Endothelial cell of hepatic sinusoid (primary cell): ENCODE measurements at regions not wholly inside any gene's neighbourhood (a gene's known extent, or its start where the extent isn't known, plus 50 kb on each side); places are given as distances from the start of the nearest gene placed in this dataset.

ENCODE experiments used
- in situ Hi-C: cut with HindIII; loops from 2 replicates; pipeline ENCODE4 v1.10.0; 2017; ENCODE audit warnings: low sequenced_read_pairs

DNA sequence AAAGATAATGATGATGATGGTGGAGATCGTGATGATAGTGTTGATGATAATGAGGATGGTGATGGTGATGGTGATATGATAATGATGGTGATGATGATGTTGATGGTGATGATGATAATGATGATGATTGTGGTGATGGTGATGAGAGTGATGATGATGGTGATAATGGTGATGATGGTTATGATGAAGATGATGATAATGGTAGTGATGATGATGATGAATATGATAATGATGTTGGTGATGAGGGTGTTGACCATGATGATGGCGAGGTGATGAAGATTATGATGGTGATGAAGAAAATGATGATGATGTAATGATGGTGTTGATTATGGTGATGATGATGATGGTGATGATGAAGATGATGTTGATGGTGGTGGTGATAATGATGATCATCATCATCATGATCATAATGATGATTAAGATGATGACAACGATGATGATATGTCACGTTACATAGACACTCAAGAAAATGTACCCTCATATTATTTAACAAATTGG, 1106.4 kb downstream of the NLGN4X start:
- in situ Hi-C loops, result no loop called here

- in situ Hi-C loops, result no loop called here
Measured at GRCh38 chrX:5117816-5118215, 1110.9 kb downstream of the NLGN4X start.

DNA sequence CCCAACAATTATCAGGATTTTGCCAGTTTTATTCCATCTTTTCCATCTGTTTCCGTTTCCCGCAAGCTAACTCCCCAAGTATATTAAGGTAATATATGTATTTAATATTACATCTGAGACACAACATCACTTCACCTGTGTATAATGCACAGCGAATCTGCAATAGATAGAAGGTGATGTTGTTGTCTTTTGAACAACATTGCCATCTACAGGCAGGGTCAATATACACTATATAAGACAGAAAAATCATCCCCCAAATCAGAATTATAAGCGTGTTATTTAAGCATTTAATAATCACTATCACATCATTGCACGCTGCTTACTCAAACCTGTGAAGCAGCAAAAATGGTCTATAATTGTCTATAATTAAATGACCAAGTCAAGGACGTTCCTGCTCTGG, 1115.5 kb downstream of the NLGN4X start:
- in situ Hi-C loops, result no loop called here

GRCh38 chrX:5100004-5100403, 1128.7 kb downstream of the NLGN4X start:
- in situ Hi-C loops, result no loop called here

DNA sequence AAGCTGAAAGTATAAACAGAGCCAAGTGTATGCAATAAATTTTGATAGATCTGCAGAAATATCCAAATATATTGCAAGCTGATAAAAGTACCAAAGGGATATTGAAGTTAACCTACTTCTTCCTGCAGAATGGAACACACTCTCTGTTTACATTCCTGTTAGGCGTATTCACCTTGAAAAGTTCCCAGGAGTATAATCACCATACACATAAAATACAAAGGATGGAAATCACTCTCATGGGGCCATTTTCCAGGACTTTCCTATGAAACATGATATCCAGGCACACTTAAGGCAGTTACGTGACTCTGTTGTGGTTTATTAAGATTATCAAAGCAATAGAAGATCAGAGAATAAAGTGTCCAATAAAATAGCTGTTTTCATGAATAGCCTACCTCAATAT, 1142.3 kb downstream of the NLGN4X start:
- in situ Hi-C loops, result no loop called here

GRCh38 chrX:5084279-5084678, 1144.4 kb downstream of the NLGN4X start:
- in situ Hi-C loops, result no loop called here

GRCh38 chrX:5082705-5083104, 1146.0 kb downstream of the NLGN4X start:
- in situ Hi-C loops, result no loop called here

- in situ Hi-C loops, result no loop called here
Measured at GRCh38 chrX:5080791-5081190, 1147.9 kb downstream of the NLGN4X start.

DNA sequence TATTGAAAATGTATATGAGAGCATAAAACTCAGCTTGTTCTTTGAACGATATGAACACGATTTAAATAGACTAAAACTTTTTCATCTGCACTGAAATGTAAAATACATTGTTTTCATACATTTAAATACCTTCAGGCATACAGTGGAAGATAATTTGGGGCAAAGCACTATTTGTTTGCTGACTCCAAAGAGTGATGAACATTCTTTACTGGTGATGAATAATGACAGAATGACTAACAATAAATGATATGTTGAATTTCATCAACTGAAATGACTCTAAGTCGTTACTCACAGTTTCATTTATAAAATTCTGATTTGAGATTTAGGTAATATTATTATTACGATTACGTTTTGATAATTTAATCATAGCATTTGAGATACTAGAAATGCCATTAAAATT, 1160.1 kb downstream of the NLGN4X start:
- in situ Hi-C loops, result no loop called here

- in situ Hi-C loops, result no loop called here
Measured at GRCh38 chrX:5057786-5058185, 1170.9 kb downstream of the NLGN4X start.

DNA sequence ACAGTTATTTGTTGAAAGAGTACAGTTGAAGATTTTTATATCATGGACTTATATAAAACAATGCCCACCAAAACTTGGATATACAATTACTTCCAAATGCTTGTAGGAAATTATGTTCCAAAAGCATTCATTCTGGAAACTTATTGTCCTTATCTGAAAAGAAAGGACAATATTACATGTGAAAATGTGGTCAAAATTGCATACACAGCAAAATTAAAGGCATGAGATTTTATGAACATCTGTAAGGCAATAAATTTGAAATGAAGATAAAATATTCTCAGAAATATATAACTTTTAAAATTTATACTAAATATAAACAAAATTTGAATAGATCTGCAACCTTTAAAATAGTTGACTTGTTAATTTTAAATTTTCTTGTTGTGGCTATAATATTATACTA, 1173.8 kb downstream of the NLGN4X start:
- in situ Hi-C loops, result no loop called here

DNA sequence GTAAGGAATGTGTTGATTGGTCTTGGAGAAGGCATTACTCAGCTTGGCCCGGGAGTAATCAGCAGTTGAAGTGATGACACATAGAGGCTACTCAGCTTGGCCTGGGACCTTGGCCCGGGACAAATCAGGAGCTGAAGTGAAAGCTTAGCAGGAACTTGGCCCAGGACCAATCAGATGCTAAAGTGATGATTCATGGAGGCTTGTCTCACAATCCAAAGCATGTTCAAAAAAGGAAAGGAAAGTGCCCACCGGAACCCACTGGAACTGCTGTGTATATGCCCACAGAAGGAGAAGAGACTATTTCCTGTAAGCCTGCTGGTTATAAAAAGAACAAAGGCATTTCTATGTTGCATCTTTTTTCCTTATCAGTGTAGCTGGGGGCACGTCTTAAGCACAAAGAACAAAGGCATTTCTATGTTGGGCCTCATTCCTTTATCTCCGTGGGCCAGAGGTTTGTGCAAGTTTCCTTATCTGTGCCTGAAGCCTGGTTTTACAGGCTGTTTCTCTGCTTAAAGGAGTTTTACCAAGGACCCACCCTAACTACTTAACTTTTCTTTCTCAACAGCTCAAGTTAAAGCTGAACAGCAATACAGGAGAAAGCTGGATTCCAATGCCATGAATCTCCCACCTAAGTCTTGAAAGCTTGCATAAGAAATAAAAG, 1176.7 kb downstream of the NLGN4X start:
- in situ Hi-C loops, result no loop called here

- in situ Hi-C loops, result loop anchor here (25.0 kb wide), 1 partner anchor 95 kb away; no protein-coding TSS in a partner anchor
Measured at GRCh38 chrX:5042563-5042962, 1186.1 kb downstream of the NLGN4X start.

- in situ Hi-C loops, result loop anchor here (25.0 kb wide), 1 partner anchor 106 kb away; no protein-coding TSS in a partner anchor
Measured at GRCh38 chrX:5031792-5032191, 1196.9 kb downstream of the NLGN4X start.

- in situ Hi-C loops, result no loop called here
Measured at GRCh38 chrX:5015451-5015850, 1213.2 kb downstream of the NLGN4X start.

- in situ Hi-C loops, result no loop called here
Measured at GRCh38 chrX:4994855-4995254, 1233.8 kb downstream of the NLGN4X start.

GRCh38 chrX:4978613-4979012, 1250.1 kb downstream of the NLGN4X start:
- in situ Hi-C loops, result no loop called here

DNA sequence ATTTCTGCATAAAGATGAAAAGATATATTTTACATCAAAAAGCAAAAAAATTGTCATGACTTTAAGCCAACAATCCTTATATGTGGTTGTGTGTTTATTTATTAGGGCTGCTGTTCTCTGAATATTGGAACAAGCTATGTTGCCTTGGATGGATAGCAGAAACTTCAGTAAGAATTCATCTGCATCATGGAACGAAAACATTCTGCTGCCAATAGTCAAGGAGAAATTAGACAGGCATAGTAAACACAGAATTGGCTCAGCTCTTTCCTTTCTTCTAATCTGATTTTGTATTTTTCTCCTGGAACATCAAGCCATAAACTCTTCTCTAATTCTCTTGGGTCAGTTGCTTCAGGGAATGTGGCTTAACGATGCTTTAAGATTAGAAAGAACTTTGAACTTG, 1257.0 kb downstream of the NLGN4X start:
- in situ Hi-C loops, result no loop called here

GRCh38 chrX:4964112-4964511, 1250.7 kb upstream of the PRKX start:
- in situ Hi-C loops, result no loop called here

DNA sequence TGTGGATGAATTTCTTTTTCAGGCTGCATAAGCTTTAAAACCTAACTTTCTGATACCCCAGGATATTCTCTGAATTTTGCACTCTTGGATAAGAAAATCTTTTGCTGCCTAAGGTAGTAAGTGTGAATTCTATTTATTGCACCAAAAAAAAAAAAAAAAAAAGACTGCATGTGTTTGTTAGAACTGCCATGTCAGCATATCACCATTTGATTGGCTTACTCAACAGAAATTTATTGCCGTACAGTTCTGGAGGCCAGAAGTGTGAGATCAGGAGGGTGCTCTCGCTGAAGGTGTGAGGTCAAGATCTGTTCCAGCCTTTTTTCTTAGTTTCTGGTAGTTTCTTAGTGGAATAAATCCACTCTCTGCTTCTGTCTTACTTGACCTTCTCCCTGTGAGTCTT, 1250.0 kb upstream of the PRKX start:
- in situ Hi-C loops, result no loop called here

- in situ Hi-C loops, result no loop called here
Measured at GRCh38 chrX:4944767-4945166, 1231.3 kb upstream of the PRKX start.

DNA sequence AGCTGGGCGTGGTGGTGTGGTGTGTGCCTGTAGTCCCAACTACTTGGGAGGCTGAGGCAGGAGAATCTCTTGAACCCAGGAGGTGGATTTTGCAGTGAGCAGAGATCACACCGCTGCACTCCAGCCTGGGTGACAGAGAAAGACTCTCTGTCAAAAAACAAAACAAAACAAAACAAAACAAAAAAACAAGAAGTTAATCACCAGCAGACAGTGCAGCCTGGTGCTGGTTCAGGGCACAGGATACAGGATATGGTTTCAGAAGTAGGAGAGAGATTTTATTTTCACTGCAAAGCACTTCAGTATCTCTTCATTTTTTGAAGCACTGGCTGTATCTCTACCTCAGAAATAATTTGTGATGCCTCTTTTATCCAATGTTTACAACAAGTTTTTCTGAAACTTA, 1222.9 kb upstream of the PRKX start:
- in situ Hi-C loops, result no loop called here

GRCh38 chrX:4935846-4936245, 1222.4 kb upstream of the PRKX start:
- in situ Hi-C loops, result no loop called here
